Astrocyte of the spinal cord (primary cell): ENCODE measurements at regions not wholly inside any gene's neighbourhood (a gene's known extent, or its start where the extent isn't known, plus 50 kb on each side); places are given as distances from the start of the nearest gene placed in this dataset.

ENCODE experiments used
- DNase-seq: peaks from one replicate; pipeline ENCODE4 v3.0.0; 2011; ENCODE audit warnings: low read depth, low spot score
- H3K4me3 ChIP-seq: 2 replicates; pipeline ENCODE4 v1.5.1; 2011; ENCODE audit warnings: low read depth, mild to moderate bottlenecking, low read length, moderate library complexity
- CTCF ChIP-seq: IDR thresholded peaks from 2 replicates; pipeline ENCODE4 v1.5.1; 2012; ENCODE audit warnings: low read depth, mild to moderate bottlenecking, low read length, inconsistent platforms
- in situ Hi-C: cut with HindIII; loops from 2 replicates; pipeline ENCODE4 v1.10.0; 2017; ENCODE audit warnings: low sequenced_read_pairs

GRCh38 chr4:111028795-111029194, 405.9 kb upstream of the PITX2 start:
- no peak for TF ChIP-seq CTCF
- in situ Hi-C loops: no loop called here
- no peak overlapping the region for H3K4me3 ChIP-seq
- no peak for DNase-seq

GRCh38 chr4:111031001-111031579, 408.2 kb upstream of the PITX2 start:
- no peak for DNase-seq
- no peak for TF ChIP-seq CTCF
- in situ Hi-C loops: no loop called here
- H3K4me3 ChIP-seq: no peak overlapping the region

- DNase-seq: no peak
- in situ Hi-C loops: no loop called here
- TF ChIP-seq CTCF: no peak
- H3K4me3 ChIP-seq: no peak overlapping the region
These were observed 408.7 kb upstream of the PITX2 start for GRCh38 chr4:111031596-111031995.

GRCh38 chr4:111037591-111038360, 414.9 kb upstream of the PITX2 start:
- in situ Hi-C loops: no loop called here
- DNase-seq: no peak
- TF ChIP-seq CTCF: no peak
- H3K4me3 ChIP-seq: no peak overlapping the region

- DNase-seq: no peak
- in situ Hi-C loops: no loop called here
- no peak for TF ChIP-seq CTCF
- H3K4me3 ChIP-seq: no peak overlapping the region
These were observed 418.0 kb upstream of the PITX2 start for GRCh38 chr4:111040904-111041303.

- DNase-seq: no peak
- TF ChIP-seq CTCF: no peak
- H3K4me3 ChIP-seq: no peak overlapping the region
- in situ Hi-C loops: no loop called here
These were observed 420.4 kb upstream of the PITX2 start for GRCh38 chr4:111043286-111043685.
